ENCODE measurements at regions not wholly inside any gene's neighbourhood (a gene's known extent, or its start where the extent isn't known, plus 50 kb on each side); places are given as distances from the start of the nearest gene placed in this dataset.
A peak's percentile ranks its signal among the peaks of the same experiment; 100 is the strongest.
"Not testable (repeated sequence)": the region's sequence is repeated elsewhere in the genome, so short reads cannot be mapped to it uniquely, and the experiment has no call there.

- not testable (repeated sequence) for H3K36me3 Mint-ChIP-seq; H3K27ac Mint-ChIP-seq; H3K4me1 Mint-ChIP-seq (ENCODE audit: low read depth in 2 of 2); DNase-seq (ENCODE audit: low spot score); H3K9me3 Mint-ChIP-seq; ATAC-seq; H3K4me3 Mint-ChIP-seq
- peaks cover 4 to 15% of the 10 kb centered on the region in 2 donors for H3K27me3 Mint-ChIP-seq
These were observed 200.5 kb upstream of the DIPK2B start for GRCh38 chrX:45400951-45401725.

- ATAC-seq (no peak), DNase-seq (ENCODE audit: low spot score) (no peak)
- H3K4me1 Mint-ChIP-seq (ENCODE audit: low read depth in 2 of 2) = peaks cover 3 to 4% of the 10 kb centered on the region in 2 donors
- H3K4me3 Mint-ChIP-seq = no peak overlapping the region
- no peaks in the 10 kb centered on the region for H3K36me3 Mint-ChIP-seq
- no peaks in the 10 kb centered on the region for H3K9me3 Mint-ChIP-seq
- peaks cover 0 to 11% of the 10 kb centered on the region in 2 donors for H3K27me3 Mint-ChIP-seq
- no peak overlapping the region for H3K27ac Mint-ChIP-seq
These were observed 199.5 kb upstream of the DIPK2B start for GRCh38 chrX:45400027-45400779.

GRCh38 chrX:45385757-45386156 is 185.1 kb upstream of the DIPK2B start:
- no peaks in the 10 kb centered on the region for H3K36me3 Mint-ChIP-seq
- H3K4me3 Mint-ChIP-seq = no peak overlapping the region
- ATAC-seq = no peak
- H3K4me1 Mint-ChIP-seq (ENCODE audit: low read depth in 2 of 2) = no peaks in the 10 kb centered on the region
- H3K9me3 Mint-ChIP-seq = peaks cover 3% of the 10 kb centered on the region
- no peak for DNase-seq (ENCODE audit: low spot score)
- H3K27ac Mint-ChIP-seq = no peak overlapping the region
- peaks cover 7 to 20% of the 10 kb centered on the region in 2 donors for H3K27me3 Mint-ChIP-seq

DNA sequence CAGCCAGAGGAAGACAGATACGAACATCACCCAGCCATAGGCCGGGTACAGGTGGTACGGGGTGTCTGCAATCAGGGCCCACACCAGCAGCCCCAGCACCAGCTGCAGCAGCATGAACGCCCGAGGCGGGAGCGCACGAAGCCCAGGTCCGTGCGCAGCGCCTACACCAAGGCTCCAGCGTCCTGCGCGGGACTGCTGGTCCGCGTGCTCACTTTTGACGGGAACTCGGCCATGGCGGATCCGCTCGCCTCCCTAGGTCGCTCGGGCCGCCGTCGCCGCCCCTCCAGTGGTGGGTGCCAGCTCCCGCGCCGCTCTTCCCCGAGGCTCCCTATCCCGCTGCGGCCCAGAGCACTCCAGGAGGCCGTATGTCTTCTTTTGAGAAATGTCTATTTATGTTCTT is 181.2 kb upstream of the DIPK2B start:
- H3K4me3 Mint-ChIP-seq = no peak overlapping the region
- peak in 1 of 2 donors; percentile 24 for ATAC-seq
- peaks cover 3 to 25% of the 10 kb centered on the region in 2 donors for H3K27me3 Mint-ChIP-seq
- H3K9me3 Mint-ChIP-seq = no peaks in the 10 kb centered on the region
- H3K36me3 Mint-ChIP-seq = no peaks in the 10 kb centered on the region
- no peaks in the 10 kb centered on the region for H3K4me1 Mint-ChIP-seq (ENCODE audit: low read depth in 2 of 2)
- no peak overlapping the region for H3K27ac Mint-ChIP-seq
- DNase-seq (ENCODE audit: low spot score) = no peak

GRCh38 chrX:45381366-45381765 is 180.7 kb upstream of the DIPK2B start:
- DNase-seq (ENCODE audit: low spot score) (no peak), ATAC-seq (peak in 1 of 2 donors; percentile 40)
- Mint-ChIP-seq H3K9me3 (no peaks in the 10 kb centered on the region), H3K36me3 (no peaks in the 10 kb centered on the region), H3K4me1 (ENCODE audit: low read depth in 2 of 2) (no peaks in the 10 kb centered on the region), H3K27ac (no peak overlapping the region), H3K4me3 (no peak overlapping the region), H3K27me3 (peaks cover 5 to 28% of the 10 kb centered on the region in 2 donors)

- H3K4me3 Mint-ChIP-seq = no peak overlapping the region
- no peak overlapping the region for H3K27ac Mint-ChIP-seq
- no peak for DNase-seq (ENCODE audit: low spot score)
- H3K9me3 Mint-ChIP-seq = no peaks in the 10 kb centered on the region
- peaks cover 2% of the 10 kb centered on the region for H3K36me3 Mint-ChIP-seq
- no peak for ATAC-seq
- peaks cover 20 to 34% of the 10 kb centered on the region in 2 donors for H3K27me3 Mint-ChIP-seq
- H3K4me1 Mint-ChIP-seq (ENCODE audit: low read depth in 2 of 2) = no peaks in the 10 kb centered on the region
These were observed 178.6 kb upstream of the DIPK2B start for GRCh38 chrX:45379236-45379635.

DNA sequence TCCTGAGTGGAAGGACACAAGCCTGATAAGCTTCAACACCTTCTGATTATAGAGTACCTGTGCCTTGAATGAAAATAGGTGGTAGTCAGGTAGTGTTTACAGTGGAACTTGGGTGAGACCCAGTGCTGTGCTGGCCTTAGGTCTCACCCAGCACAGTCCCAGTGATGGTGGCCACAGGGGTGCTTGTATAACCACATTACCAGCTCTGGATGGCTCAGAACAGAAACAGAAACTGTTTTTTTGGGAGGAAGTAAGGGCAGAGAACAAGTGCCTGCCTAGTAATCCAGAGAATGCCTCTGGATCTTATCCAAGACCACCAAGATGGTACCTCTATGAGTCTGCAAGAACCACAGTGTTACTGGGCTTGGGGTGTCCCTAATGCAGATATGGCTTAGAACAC is 171.5 kb upstream of the DIPK2B start:
- Mint-ChIP-seq H3K27ac (no peak overlapping the region), H3K4me3 (no peak overlapping the region), H3K27me3 (peaks cover 33 to 38% of the 10 kb centered on the region in 2 donors), H3K4me1 (ENCODE audit: low read depth in 2 of 2) (no peaks in the 10 kb centered on the region), H3K36me3 (peaks cover 29% of the 10 kb centered on the region), H3K9me3 (peaks cover 11% of the 10 kb centered on the region)
- ATAC-seq (peak; percentile 73 to 81), DNase-seq (ENCODE audit: low spot score) (no peak)

GRCh38 chrX:45368705-45369104 is 168.0 kb upstream of the DIPK2B start:
- Mint-ChIP-seq H3K27ac (no peak overlapping the region), H3K9me3 (peaks cover 11% of the 10 kb centered on the region), H3K36me3 (peaks cover 22% of the 10 kb centered on the region), H3K27me3 (peaks cover 8 to 18% of the 10 kb centered on the region in 2 donors), H3K4me1 (ENCODE audit: low read depth in 2 of 2) (no peaks in the 10 kb centered on the region), H3K4me3 (no peak overlapping the region)
- ATAC-seq (no peak), DNase-seq (ENCODE audit: low spot score) (no peak)

DNA sequence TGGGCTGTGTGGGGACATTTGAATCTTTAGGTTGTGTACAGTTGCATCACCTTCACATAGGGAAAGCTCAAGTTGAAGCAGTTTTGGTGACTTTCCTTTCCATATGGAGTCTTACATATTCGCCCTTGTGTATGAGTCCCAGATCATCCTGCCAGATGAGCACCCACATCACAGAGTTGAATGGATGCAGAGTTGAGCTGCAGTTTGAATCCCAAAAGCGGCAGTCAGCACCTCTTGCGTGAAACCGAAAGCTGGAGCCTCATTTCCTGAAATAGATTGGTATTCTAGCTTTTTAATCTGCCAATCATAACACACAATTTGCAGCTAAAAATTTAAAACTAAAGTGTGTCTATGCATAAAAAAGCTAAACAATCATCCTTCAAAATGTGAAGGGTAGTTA is 162.9 kb upstream of the DIPK2B start:
- Mint-ChIP-seq H3K27ac (no peak overlapping the region), H3K9me3 (peaks cover 9% of the 10 kb centered on the region), H3K4me1 (ENCODE audit: low read depth in 2 of 2) (no peaks in the 10 kb centered on the region), H3K36me3 (peaks cover 5% of the 10 kb centered on the region), H3K27me3 (peaks cover 12 to 22% of the 10 kb centered on the region in 2 donors), H3K4me3 (no peak overlapping the region)
- no peak for DNase-seq (ENCODE audit: low spot score)
- ATAC-seq = no peak

DNA sequence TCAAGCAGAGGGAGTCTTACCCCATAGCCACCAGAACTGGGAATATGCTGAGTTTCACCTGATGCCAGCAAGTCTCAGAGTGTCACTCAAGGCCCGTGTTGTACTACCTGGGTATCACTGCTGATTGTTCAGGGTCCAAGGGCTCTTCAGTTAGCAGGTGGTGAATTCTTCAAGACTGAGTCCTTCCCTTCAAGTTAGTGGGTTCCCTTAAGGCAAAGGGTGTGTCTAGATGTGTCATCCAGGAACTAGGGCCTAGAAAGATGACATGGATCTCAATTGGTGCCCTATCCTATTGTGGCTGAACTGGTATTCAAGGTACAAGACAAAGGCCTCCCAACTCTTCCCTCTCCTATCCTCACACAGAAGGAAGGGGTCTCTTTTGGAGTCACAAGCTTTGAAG is 159.9 kb upstream of the DIPK2B start:
- Mint-ChIP-seq H3K36me3 (peaks cover 5% of the 10 kb centered on the region), H3K4me3 (no peak overlapping the region), H3K4me1 (ENCODE audit: low read depth in 2 of 2) (no peaks in the 10 kb centered on the region), H3K27ac (no peak overlapping the region), H3K9me3 (no peaks in the 10 kb centered on the region), H3K27me3 (peaks cover 18 to 21% of the 10 kb centered on the region in 2 donors)
- DNase-seq (ENCODE audit: low spot score) (no peak), ATAC-seq (no peak)

GRCh38 chrX:45358392-45358791 is 157.7 kb upstream of the DIPK2B start:
- no peak overlapping the region for H3K4me3 Mint-ChIP-seq
- ATAC-seq (no peak), DNase-seq (ENCODE audit: low spot score) (no peak)
- no peaks in the 10 kb centered on the region for H3K4me1 Mint-ChIP-seq (ENCODE audit: low read depth in 2 of 2)
- no peak overlapping the region for H3K27ac Mint-ChIP-seq
- H3K27me3 Mint-ChIP-seq = peaks cover 18 to 29% of the 10 kb centered on the region in 2 donors
- H3K9me3 Mint-ChIP-seq = no peaks in the 10 kb centered on the region
- peaks cover 5% of the 10 kb centered on the region for H3K36me3 Mint-ChIP-seq

GRCh38 chrX:45353456-45353855 is 152.8 kb upstream of the DIPK2B start:
- Mint-ChIP-seq H3K9me3 (peaks cover 5% of the 10 kb centered on the region), H3K27ac (no peak overlapping the region), H3K4me1 (ENCODE audit: low read depth in 2 of 2) (no peaks in the 10 kb centered on the region), H3K27me3 (peaks cover 15 to 23% of the 10 kb centered on the region in 2 donors), H3K36me3 (peaks cover 5% of the 10 kb centered on the region), H3K4me3 (no peak overlapping the region)
- ATAC-seq (no peak), DNase-seq (ENCODE audit: low spot score) (no peak)

DNA sequence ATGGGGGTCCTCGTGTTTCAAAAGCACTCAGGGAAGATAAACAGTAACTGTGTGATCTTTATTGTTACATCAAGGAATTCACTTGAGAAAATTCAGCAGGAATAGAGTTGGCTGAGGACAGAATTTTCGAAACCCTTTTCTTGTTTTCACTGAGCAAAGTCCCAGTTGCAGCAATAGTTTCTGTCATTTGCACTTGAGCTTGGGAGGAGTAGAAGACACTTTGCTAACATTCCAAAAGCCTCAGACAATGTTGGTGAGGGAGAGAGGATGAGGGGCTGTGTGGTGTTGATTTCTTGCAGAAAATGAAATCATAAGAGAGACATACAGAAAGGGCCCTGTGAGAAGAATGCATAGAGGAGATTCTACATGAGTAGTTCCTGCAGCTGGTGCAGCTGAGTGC is 151.9 kb upstream of the DIPK2B start:
- Mint-ChIP-seq H3K4me3 (no peak overlapping the region), H3K27ac (no peak overlapping the region), H3K4me1 (ENCODE audit: low read depth in 2 of 2) (no peaks in the 10 kb centered on the region), H3K27me3 (peaks cover 10 to 24% of the 10 kb centered on the region in 2 donors), H3K9me3 (peaks cover 5% of the 10 kb centered on the region), H3K36me3 (peaks cover 5% of the 10 kb centered on the region)
- ATAC-seq (no peak), DNase-seq (ENCODE audit: low spot score) (no peak)

DNA sequence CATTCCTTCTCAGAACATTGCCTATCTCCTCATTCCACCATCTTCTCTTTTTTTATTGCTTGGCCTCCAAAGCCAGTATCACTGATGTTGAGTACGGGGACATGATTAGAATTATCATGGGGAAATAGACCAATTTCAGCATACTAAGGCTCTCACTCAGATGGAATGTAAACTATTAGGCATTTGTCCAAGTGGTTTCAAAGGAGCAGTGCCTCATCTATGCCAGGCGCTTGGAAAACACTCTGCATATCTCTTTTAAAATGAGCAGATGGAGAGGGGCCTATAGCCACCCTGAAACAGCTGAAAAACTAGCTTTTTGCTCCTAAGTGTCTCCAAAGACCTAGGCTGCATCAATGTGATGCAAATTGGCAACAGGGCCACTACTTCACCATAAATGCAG is 150.8 kb upstream of the DIPK2B start:
- DNase-seq (ENCODE audit: low spot score) = no peak
- Mint-ChIP-seq H3K4me1 (ENCODE audit: low read depth in 2 of 2) (no peaks in the 10 kb centered on the region), H3K27me3 (peaks cover 10 to 22% of the 10 kb centered on the region in 2 donors), H3K27ac (no peak overlapping the region), H3K4me3 (no peak overlapping the region), H3K36me3 (peaks cover 2% of the 10 kb centered on the region), H3K9me3 (peaks cover 5% of the 10 kb centered on the region)
- no peak for ATAC-seq

Measured in natural killer cell treated with Interleukin-12 subunit alpha and Interleukin-12 subunit beta and Interleukin-15 and Interleukin-18, amount 100 ng/mL, for 72 hours (primary cell).